C4-2B (cell line): ENCODE measurements at regions not wholly inside any gene's neighbourhood (a gene's known extent, or its start where the extent isn't known, plus 50 kb on each side); places are given as distances from the start of the nearest gene placed in this dataset.

Experiments
- CTCF ChIP-seq: fragments of 450-650 bp; conservative IDR thresholded peaks from 2 replicates; pipeline ENCODE4 v1.5.1; 2017; ENCODE audit warnings: mild to moderate bottlenecking
- ZFX ChIP-seq: fragments of 450-650 bp; IDR thresholded peaks from 2 replicates; pipeline ENCODE4 v1.6.1; 2017

DNA sequence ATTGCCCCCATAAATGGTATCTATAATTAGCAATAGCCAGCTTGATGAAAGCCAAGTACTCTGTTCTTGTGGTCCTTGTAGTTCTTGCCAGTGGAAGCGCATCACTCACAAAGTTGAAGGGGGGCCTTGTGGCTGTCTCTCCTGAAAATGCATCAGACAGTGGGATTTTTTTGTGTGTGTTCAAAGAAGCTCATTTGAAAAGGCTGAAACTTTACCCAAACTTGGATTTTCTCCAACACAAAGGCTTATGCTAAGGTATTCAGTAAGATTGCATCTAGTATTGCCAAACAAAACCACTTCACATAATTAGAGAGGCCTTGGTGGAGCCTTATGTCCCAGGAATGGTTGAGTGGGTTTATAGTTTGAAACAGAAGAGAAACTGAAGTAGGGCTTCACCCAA lies 216.7 kb upstream of the TMTC1 start:
- TF ChIP-seq ZFX (no peak), CTCF (no peak)
